Endothelial cell of umbilical vein (primary cell): ENCODE measurements at regions not wholly inside any gene's neighbourhood (a gene's known extent, or its start where the extent isn't known, plus 50 kb on each side); places are given as distances from the start of the nearest gene placed in this dataset.

Source experiments
- EZH2 ChIP-seq: IDR thresholded peaks from 2 replicates; pipeline ENCODE4 v1.6.1; 2012; ENCODE audit warnings: borderline replicate concordance, low read depth, mild to moderate bottlenecking, moderate library complexity, low read length, inconsistent platforms; ENCODE audit not compliant: severe bottlenecking
- JUN ChIP-seq: IDR thresholded peaks from 2 replicates; pipeline ENCODE4 v1.6.1; 2011; ENCODE audit warnings: borderline replicate concordance, low read depth; ENCODE audit not compliant: insufficient read length, insufficient read depth
- MYC ChIP-seq: IDR thresholded peaks from one replicate; pipeline ENCODE4 v1.6.1; 2011; ENCODE audit warnings: mild to moderate bottlenecking, low read depth, low read length
- POLR2A ChIP-seq: IDR thresholded peaks from 2 replicates; pipeline ENCODE4 v1.6.1; 2012; ENCODE audit warnings: low read depth, mild to moderate bottlenecking, control low read depth, low read length
- POLR2AphosphoS5 ChIP-seq: IDR thresholded peaks from 2 replicates; pipeline ENCODE4 v1.6.1; 2012; ENCODE audit warnings: low read depth, mild to moderate bottlenecking, control low read depth, low read length, moderate library complexity; ENCODE audit not compliant: insufficient read depth
- TF ChIP-seq, protein P1 (sequence below), 2 donors: IDR thresholded peaks; 1 replicate in 1 of 2; 2 replicates in 1 of 2; pipeline ENCODE4 v1.5.1; 2011; ENCODE audit warnings: low read length in 2 of 2, mild to moderate bottlenecking in 2 of 2, moderate library complexity in 2 of 2, control low read depth in 1 of 2, inconsistent platforms in 1 of 2, low read depth in 1 of 2; ENCODE audit not compliant: insufficient read depth in 1 of 2; ENCODE audit errors: extremely low read depth in 1 of 2
- TF ChIP-seq, protein P2 (sequence below): IDR thresholded peaks from 2 replicates; pipeline ENCODE4 v1.6.1; 2011; ENCODE audit not compliant: insufficient read depth, insufficient read length

DNA sequence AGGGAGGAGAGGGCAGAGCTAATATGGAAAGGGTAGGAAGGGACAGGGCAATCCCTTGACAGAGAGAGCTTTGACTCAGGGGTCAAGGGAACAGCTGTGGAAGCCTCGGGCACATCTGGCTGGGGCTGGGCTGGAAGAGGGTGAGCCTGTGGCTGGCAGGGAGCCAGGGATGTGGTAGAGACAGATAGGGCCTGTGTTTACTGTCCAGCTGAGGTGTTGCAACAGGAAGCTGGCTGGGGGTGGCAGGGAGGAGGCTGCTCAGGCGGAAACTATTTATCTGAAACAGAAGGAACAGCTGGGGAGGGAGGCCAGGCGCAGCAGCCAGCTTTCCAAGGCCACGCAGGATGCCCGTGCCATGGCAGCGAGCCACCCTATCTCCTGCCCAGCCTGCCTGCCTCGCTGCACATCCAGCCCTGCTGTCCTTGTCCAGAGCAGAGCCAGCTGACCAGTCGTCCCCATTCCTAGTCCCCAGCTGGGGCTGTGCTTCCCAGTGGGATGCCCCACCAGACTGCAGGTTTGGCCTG lies 264.7 kb downstream of the CYP26B1 start:
- TF ChIP-seq POLR2AphosphoS5 = peak; percentile 64
- no peak for TF ChIP-seq MYC
- no peak for TF ChIP-seq JUN
- no peak for TF ChIP-seq POLR2A
- TF ChIP-seq, protein P1, sequence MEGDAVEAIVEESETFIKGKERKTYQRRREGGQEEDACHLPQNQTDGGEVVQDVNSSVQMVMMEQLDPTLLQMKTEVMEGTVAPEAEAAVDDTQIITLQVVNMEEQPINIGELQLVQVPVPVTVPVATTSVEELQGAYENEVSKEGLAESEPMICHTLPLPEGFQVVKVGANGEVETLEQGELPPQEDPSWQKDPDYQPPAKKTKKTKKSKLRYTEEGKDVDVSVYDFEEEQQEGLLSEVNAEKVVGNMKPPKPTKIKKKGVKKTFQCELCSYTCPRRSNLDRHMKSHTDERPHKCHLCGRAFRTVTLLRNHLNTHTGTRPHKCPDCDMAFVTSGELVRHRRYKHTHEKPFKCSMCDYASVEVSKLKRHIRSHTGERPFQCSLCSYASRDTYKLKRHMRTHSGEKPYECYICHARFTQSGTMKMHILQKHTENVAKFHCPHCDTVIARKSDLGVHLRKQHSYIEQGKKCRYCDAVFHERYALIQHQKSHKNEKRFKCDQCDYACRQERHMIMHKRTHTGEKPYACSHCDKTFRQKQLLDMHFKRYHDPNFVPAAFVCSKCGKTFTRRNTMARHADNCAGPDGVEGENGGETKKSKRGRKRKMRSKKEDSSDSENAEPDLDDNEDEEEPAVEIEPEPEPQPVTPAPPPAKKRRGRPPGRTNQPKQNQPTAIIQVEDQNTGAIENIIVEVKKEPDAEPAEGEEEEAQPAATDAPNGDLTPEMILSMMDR (IDR thresholded peaks at IDR 0.05; ENCODE audit: extremely low read depth in 1 of 2, insufficient read depth in 1 of 2, low read depth in 1 of 2, low read length in 2 of 2) = no peak
- no peak for TF ChIP-seq EZH2
- TF ChIP-seq, protein P2, sequence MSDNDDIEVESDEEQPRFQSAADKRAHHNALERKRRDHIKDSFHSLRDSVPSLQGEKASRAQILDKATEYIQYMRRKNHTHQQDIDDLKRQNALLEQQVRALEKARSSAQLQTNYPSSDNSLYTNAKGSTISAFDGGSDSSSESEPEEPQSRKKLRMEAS = no peak
